Adipocyte (in vitro differentiated cells): ENCODE measurements at regions not wholly inside any gene's neighbourhood (a gene's known extent, or its start where the extent isn't known, plus 50 kb on each side); places are given as distances from the start of the nearest gene placed in this dataset.

Experiments used
- DNase-seq: peaks from one replicate; pipeline ENCODE4 v3.0.0-alpha.2; 2015; ENCODE audit warnings: low read depth
- H3K27me3 ChIP-seq: replicated peaks from 2 replicates; pipeline ENCODE4 v1.7.0; 2013; ENCODE audit warnings: mild to moderate bottlenecking, low read length, moderate library complexity; ENCODE audit not compliant: control insufficient read depth, insufficient read depth
- H3K36me3 ChIP-seq: 2 replicates; pipeline ENCODE4 v1.7.0; 2013; ENCODE audit warnings: low read length, mild to moderate bottlenecking, moderate library complexity; ENCODE audit not compliant: control insufficient read depth, insufficient read depth, severe bottlenecking
- H3K4me1 ChIP-seq: 2 replicates; pipeline ENCODE4 v1.7.0; 2013; ENCODE audit warnings: mild to moderate bottlenecking, low read length, moderate library complexity; ENCODE audit not compliant: control insufficient read depth, insufficient read depth
- H3K4me3 ChIP-seq: 2 replicates; pipeline ENCODE4 v1.7.0; 2013; ENCODE audit warnings: mild to moderate bottlenecking, low read length, moderate library complexity
- H3K9ac ChIP-seq: 2 replicates; pipeline ENCODE4 v1.7.0; 2013; ENCODE audit warnings: mild to moderate bottlenecking, low read length, moderate library complexity
- H3K9me3 ChIP-seq: 2 replicates; pipeline ENCODE4 v1.7.0; 2013; ENCODE audit warnings: mild to moderate bottlenecking, low read length, moderate library complexity; ENCODE audit not compliant: control insufficient read depth

DNA sequence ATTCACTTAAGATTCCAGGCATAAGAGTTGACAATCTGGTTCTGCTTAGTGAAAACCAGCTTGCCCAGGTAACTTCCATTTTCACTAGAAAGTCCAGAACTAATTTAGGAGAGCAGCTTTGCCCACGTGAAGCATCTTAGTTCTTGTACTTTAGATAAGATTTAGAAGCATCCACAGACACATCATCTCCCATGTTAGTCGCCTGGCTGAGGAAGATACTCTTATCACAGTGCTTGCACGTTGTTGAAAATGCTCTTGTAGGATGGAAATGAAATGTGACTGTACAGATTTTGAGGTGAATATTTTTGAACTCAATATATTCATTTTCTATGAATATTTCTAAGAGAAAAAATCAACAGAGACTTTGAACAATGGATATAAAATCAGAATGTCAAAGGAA, 159.7 kb downstream of the SOCS6 start:
- no peaks in the 10 kb centered on the region for H3K4me1 ChIP-seq
- DNase-seq = no peak
- H3K9ac ChIP-seq = no peak overlapping the region
- H3K4me3 ChIP-seq = no peak overlapping the region
- H3K9me3 ChIP-seq = peaks cover 9% of the 10 kb centered on the region
- no peaks in the 10 kb centered on the region for H3K36me3 ChIP-seq
- H3K27me3 ChIP-seq = no peaks in the 10 kb centered on the region

DNA sequence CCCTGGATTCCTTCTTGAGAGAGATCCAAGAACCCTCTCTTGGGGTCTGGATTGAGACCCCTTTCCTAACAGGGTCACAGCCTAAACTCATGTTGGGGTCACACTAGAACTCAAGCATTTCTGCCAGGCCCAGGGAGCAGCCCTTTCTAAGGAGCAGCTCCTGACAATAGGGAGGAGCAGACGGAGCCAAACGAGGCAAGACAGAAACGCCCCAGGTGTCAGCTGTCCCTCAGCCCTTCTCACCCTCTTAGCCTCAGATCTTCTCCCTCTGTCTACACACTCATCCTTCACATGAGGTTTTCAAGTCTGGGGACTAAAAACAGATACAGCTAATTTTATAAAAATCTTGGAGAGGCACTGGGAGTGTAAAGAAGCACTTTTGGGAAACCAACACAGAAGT, 157.2 kb downstream of the SOCS6 start:
- Histone ChIP-seq H3K9me3 (peaks cover 26% of the 10 kb centered on the region), H3K4me1 (no peaks in the 10 kb centered on the region), H3K36me3 (no peaks in the 10 kb centered on the region), H3K27me3 (no peaks in the 10 kb centered on the region), H3K9ac (no peak overlapping the region), H3K4me3 (no peak overlapping the region)
- DNase-seq = no peak

DNA sequence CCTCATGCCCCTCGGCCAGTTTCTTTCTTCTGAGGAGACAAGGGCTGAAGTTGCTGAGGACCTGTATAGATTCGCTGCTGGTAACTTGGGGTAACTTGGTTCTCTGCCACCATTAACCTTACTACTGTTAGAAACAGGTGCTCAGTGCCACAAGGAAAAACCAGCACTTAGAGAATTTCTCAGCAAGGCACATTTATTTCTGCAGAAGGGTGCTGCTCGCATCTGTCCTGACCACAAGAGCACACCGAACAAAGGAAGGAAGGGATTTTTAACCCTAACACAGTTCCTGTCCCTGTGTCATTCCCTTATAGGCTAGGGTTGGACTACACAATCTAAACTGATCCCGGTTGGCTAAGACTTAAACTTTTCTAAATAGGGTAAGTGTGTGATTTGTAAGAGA, 154.1 kb downstream of the SOCS6 start:
- Histone ChIP-seq H3K9ac (no peak overlapping the region), H3K9me3 (peaks cover 26% of the 10 kb centered on the region), H3K4me3 (no peak overlapping the region), H3K4me1 (no peaks in the 10 kb centered on the region), H3K36me3 (no peaks in the 10 kb centered on the region), H3K27me3 (no peaks in the 10 kb centered on the region)
- no peak for DNase-seq

DNA sequence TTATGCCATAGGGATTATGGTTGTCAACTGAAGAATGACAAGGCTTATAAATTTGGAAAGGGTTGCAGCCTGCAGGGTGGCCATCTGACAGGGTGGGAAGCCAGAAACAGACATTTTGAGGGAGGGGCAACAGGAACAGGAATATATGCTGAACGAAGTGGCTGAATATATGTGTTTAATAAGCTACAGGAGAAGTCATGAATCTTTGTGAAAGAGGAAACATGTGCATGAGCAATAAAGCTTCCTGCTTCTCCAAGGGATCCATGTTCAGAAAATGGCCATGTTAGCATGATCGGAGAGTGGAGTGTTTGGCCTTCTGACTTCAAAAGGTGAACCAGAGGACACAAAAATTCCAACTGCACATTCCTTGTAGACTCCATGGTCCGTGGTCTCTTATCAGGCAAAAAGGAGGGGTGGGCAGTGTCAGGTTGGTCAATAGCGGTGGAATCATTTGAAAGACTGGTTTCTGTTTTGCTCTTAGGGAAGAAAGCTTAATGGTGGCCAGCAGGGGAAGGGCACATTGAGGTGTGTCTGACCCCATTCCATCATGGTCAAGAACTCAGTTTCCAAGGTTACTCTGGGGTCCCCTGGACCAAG, 144.1 kb downstream of the SOCS6 start:
- H3K9ac ChIP-seq = no peak overlapping the region
- no peaks in the 10 kb centered on the region for H3K27me3 ChIP-seq
- no peak for DNase-seq

DNA sequence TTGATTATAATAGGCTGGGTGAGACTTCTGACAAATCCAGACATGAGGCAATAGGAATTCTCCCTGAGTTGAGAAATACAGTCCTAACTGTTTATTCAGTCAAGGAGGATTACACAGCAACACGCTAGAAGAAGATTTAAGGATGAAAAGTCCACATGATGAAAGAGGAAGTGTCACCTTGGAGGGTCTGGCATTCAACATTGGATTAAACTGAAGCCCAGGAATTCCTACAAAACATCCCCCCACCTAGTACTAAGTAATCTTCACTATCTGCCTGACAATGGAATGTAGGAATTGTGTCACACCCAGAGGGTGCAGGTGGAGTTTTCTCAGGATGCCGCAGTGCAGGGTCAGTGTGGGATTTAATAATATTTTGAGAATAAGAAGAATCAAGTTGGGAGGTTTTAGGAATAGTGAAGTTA, 142.4 kb downstream of the SOCS6 start:
- H3K27me3 ChIP-seq = no peaks in the 10 kb centered on the region
- no peak overlapping the region for H3K4me3 ChIP-seq
- peak; percentile 71 for DNase-seq

More for the DNA sequence above, 144.1 kb downstream of the SOCS6 start:
- Histone ChIP-seq H3K4me1 (peaks cover 20% of the 10 kb centered on the region), H3K36me3 (no peaks in the 10 kb centered on the region), H3K4me3 (no peak overlapping the region), H3K9me3 (no peaks in the 10 kb centered on the region)

DNA sequence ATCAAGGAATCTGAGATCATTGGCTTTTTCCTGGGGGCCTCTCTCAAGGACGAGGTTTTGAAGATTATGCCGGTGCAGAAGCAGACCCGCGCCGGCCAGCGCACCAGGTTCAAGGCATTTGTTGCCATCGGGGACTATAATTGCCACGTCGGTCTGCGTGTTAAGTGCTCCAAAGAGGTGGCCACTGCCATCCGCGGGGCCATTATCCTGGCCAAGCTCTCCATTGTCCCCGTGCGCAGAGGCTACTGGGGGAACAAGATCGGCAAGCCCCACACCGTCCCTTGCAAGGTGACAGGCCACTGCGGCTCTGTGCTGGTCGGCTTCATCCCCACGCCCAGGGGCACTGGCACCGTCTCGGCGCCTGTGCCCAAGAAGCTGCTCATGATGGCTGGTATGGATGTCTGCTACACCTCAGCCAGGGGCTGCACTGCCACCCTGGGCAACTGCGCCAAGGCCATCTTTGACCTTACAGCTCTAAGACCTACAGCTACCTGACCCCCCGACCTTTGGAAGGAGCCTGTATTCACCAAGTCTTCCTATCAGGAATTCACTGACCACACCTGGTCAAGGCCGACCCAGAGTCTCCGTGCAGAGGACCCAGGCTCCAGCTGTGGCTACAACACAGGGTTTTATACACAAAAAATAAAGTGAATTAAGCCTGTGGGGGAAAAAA, 141.8 kb downstream of the SOCS6 start:
- H3K4me1 ChIP-seq = peaks cover 20% of the 10 kb centered on the region
- no peak overlapping the region for H3K4me3 ChIP-seq
- H3K9me3 ChIP-seq = no peaks in the 10 kb centered on the region
- DNase-seq = no peak
- H3K27me3 ChIP-seq = no peaks in the 10 kb centered on the region
- H3K9ac ChIP-seq = no peak overlapping the region
- H3K36me3 ChIP-seq = no peaks in the 10 kb centered on the region

More for the DNA sequence above, 142.4 kb downstream of the SOCS6 start:
- Histone ChIP-seq H3K9ac (no peak overlapping the region), H3K36me3 (no peaks in the 10 kb centered on the region), H3K4me1 (peaks cover 20% of the 10 kb centered on the region), H3K9me3 (no peaks in the 10 kb centered on the region)

DNA sequence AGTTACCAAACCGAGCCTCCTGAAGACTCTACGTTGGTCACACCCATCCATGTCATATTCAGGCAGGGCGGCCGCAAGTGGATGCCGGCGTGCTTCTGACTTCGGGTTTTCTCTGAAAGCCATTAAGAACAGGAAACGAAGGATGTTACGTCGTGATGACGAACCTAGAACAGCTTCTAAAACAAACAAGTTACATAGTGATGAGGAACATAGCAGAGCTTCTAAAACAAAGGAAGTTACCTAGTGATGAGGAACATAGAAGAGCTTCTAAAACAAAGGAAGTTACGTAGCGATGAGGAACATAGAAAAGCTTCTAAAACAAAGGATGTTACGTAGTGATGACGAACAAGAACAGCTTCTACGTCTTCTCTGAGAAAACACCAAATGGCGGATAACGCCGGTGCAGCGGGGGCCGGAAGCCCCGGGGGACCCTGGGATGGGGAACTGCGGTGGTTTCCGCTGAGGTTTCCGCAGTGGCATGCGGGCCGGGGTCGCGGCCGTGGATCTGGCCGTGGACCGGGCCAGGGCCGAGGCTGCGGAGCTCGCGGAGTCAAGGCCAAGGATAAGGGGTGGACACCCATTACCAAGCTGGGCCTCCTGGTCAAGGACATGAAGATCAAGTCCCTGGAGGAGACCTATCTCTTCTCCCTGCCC, 141.1 kb downstream of the SOCS6 start:
- no peak for DNase-seq
- Histone ChIP-seq H3K4me1 (peaks cover 20% of the 10 kb centered on the region), H3K9me3 (no peaks in the 10 kb centered on the region), H3K9ac (no peak overlapping the region), H3K4me3 (no peak overlapping the region), H3K27me3 (no peaks in the 10 kb centered on the region), H3K36me3 (no peaks in the 10 kb centered on the region)

DNA sequence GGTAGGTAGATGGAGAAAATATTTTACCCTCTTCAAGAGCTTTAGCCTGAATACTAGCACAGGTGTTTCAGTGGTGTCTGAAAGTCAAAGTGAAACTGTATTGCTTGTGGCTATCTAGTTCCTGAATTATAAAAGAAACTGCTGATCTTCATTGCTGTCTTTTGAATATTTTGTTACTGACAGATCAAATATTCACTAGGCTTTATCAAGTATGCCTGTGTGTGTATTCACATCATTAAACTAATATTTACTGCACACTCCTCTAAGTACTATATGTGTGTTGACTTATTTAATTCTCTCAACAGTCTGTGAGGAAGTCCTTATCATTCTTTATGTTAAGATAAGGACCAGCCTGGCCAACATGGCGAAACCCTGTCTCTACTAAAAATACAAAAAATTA, 139.6 kb downstream of the SOCS6 start:
- H3K27me3 ChIP-seq = no peaks in the 10 kb centered on the region
- H3K9me3 ChIP-seq = no peaks in the 10 kb centered on the region
- H3K36me3 ChIP-seq = no peaks in the 10 kb centered on the region
- H3K4me3 ChIP-seq = no peak overlapping the region
- peaks cover 17% of the 10 kb centered on the region for H3K4me1 ChIP-seq
- DNase-seq = no peak
- H3K9ac ChIP-seq = no peak overlapping the region

DNA sequence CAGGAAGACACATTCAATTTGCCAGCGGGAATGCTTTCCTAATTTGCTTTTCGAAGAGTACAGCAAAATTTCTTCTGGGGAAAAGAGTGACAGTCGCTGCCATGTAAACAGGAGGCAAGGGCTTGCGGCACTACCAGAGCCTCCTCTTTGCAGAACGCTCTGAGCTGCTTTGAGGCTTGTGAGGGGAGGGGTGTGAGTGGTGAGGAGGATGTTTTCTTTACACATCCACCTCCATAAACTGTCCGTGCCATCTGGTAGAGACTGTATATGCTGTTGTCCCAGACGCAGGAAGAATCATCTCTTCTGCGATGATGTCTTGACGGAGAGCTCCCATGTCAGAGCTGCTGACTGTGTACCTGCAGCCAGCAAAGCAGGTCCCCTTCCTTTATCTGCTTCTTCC, 138.0 kb downstream of the SOCS6 start:
- H3K9me3 ChIP-seq = no peaks in the 10 kb centered on the region
- no peaks in the 10 kb centered on the region for H3K27me3 ChIP-seq
- no peak overlapping the region for H3K4me3 ChIP-seq
- no peak for DNase-seq
- H3K36me3 ChIP-seq = no peaks in the 10 kb centered on the region
- H3K4me1 ChIP-seq = peaks cover 26% of the 10 kb centered on the region
- H3K9ac ChIP-seq = no peak overlapping the region

DNA sequence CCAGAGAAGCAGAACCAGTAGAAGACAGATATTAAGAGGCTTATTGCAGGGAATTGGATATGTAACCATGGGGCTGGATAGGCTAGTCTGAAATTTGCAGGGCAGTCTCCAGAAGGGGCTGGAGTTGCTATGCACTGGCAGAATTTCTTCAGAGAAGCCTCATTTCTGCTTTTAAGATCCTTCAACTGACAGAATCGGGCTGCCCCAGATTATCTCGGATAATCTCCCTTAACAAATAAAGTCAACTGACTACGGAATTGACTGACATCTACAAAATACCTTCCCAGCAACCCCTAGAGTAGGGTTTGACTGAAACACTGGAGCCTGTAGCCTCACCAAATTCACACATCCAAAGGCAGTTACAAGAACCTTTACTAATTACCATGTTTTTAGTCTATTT, 136.4 kb downstream of the SOCS6 start:
- peaks cover 28% of the 10 kb centered on the region for H3K4me1 ChIP-seq
- no peaks in the 10 kb centered on the region for H3K27me3 ChIP-seq
- no peak overlapping the region for H3K9ac ChIP-seq
- no peak for DNase-seq
- H3K9me3 ChIP-seq = no peaks in the 10 kb centered on the region
- no peaks in the 10 kb centered on the region for H3K36me3 ChIP-seq
- H3K4me3 ChIP-seq = no peak overlapping the region

DNA sequence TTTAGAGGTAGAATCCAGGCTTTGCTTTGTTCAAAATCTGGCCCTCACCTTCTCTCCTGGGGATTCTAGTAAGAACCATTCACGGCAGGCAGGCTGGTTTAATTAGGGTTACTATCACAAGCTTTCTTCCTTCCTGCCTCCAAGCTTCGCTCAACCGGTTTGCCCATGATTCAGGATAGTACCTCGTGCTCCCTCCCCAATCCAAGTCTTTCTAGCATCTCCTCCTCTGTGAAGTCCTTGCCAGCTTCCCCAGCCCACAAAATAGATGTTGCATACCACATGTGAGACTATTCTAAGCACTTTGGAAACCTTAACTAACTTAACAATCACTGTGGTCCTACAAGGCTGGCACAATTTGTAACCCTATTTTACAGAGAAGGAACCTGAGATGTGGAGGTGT, 135.1 kb downstream of the SOCS6 start:
- H3K4me3 ChIP-seq = no peak overlapping the region
- no peak for DNase-seq
- H3K36me3 ChIP-seq = no peaks in the 10 kb centered on the region
- H3K27me3 ChIP-seq = no peaks in the 10 kb centered on the region
- H3K9ac ChIP-seq = no peak overlapping the region
- H3K9me3 ChIP-seq = no peaks in the 10 kb centered on the region
- peaks cover 35% of the 10 kb centered on the region for H3K4me1 ChIP-seq
